T-cell (primary cell): ENCODE measurements at regions not wholly inside any gene's neighbourhood (a gene's known extent, or its start where the extent isn't known, plus 50 kb on each side); places are given as distances from the start of the nearest gene placed in this dataset.

Experiments
- ATAC-seq, 4 experiments: fragments of 200-7000 bp in 3 of 4; fragments of 150-1000 bp in 1 of 4; cut with Tn5 transposase; replicated peaks in 1 of 4; 1 replicate in 3 of 4; 2 replicates in 1 of 4; pipeline ENCODE4 v1.10.0; 2021; ENCODE audit warnings: moderate library complexity in 3 of 4, mild to moderate bottlenecking in 2 of 4, moderate number of reproducible peaks in 1 of 4
- CTCF ChIA-PET, 2 donors: fragments of 300-600 bp; sonication (Branson Sonifier 250); formaldehyde crosslinking; loops; one replicate each; lab custom pipeline; 2022; ENCODE audit warnings: antibody characterized with exemption in 2 of 2; lab: Charles Lee
- POLR2A ChIA-PET, 2 donors: fragments of 300-600 bp; sonication (Branson Sonifier 250); formaldehyde crosslinking; loops; one replicate each; lab custom pipeline; 2022; ENCODE audit warnings: antibody characterized with exemption in 2 of 2; lab: Charles Lee
- DNase-seq, 35 experiments: peaks; one replicate each; pipeline versions ENCODE4 v3.0.0 to v3.0.0-alpha.2; 2013 to 2023
- H3K27ac ChIP-seq: one replicate; pipeline ENCODE4 v1.5.1; 2013; ENCODE audit warnings: low read length
- H3K27me3 ChIP-seq, 2 experiments: replicated peaks in 1 of 2; 1 replicate in 1 of 2; 2 replicates in 1 of 2; pipeline versions ENCODE4 v1.6.1 to v1.7.0; 2013; ENCODE audit warnings: low read length in 1 of 2, mixed read lengths in 1 of 2; ENCODE audit not compliant: control insufficient read depth in 2 of 2, insufficient read depth in 2 of 2; ENCODE audit errors: extremely low read depth in 1 of 2
- H3K36me3 ChIP-seq, 2 donors: 1 replicate in 1 of 2; 2 replicates in 1 of 2; pipeline versions ENCODE4 v1.6.1 to v1.7.0; 2013; ENCODE audit warnings: low read length in 1 of 2; ENCODE audit not compliant: control insufficient read depth in 2 of 2, insufficient read depth in 1 of 2; ENCODE audit errors: extremely low read depth in 1 of 2
- H3K4me1 ChIP-seq, 2 experiments: 1 replicate in 1 of 2; 2 replicates in 1 of 2; pipeline versions ENCODE4 v1.6.1 to v1.7.0; 2013; ENCODE audit warnings: low read length in 2 of 2, mixed read lengths in 1 of 2; ENCODE audit not compliant: insufficient read depth in 2 of 2, control insufficient read depth in 1 of 2; ENCODE audit errors: extremely low read depth in 1 of 2
- H3K4me3 ChIP-seq, 2 donors: 1 replicate in 1 of 2; 2 replicates in 1 of 2; pipeline versions ENCODE4 v1.5.1 to v1.7.0; 2013; ENCODE audit warnings: mild to moderate bottlenecking in 2 of 2, low read length in 1 of 2, moderate library complexity in 1 of 2; ENCODE audit not compliant: control insufficient read depth in 1 of 2; ENCODE audit errors: extremely low read depth in 1 of 2
- H3K9me3 ChIP-seq: 2 replicates; pipeline ENCODE4 v1.7.0; 2013
- H3K27ac Mint-ChIP-seq, 2 donors: one replicate each; pipeline ENCODE4 v1.8.0; 2020 to 2021; ENCODE audit warnings: mild to moderate bottlenecking in 2 of 2, mixed read lengths in 2 of 2
- H3K27me3 Mint-ChIP-seq, 2 donors: one replicate each; pipeline ENCODE4 v1.8.0; 2021 to 2022; ENCODE audit warnings: mixed read lengths in 2 of 2
- H3K36me3 Mint-ChIP-seq: one replicate; pipeline ENCODE4 v1.8.0; 2021; ENCODE audit warnings: mixed read lengths
- H3K4me1 Mint-ChIP-seq, 3 donors: one replicate each; pipeline ENCODE4 v1.8.0; 2020 to 2022; ENCODE audit warnings: mixed read lengths in 3 of 3, mild to moderate bottlenecking in 1 of 3
- H3K4me3 Mint-ChIP-seq, 3 donors: one replicate each; pipeline ENCODE4 v1.8.0; 2020 to 2022; ENCODE audit warnings: mild to moderate bottlenecking in 3 of 3, mixed read lengths in 3 of 3, moderate library complexity in 3 of 3
- H3K9me3 Mint-ChIP-seq, 3 donors: one replicate each; pipeline ENCODE4 v1.8.0; 2020 to 2022; ENCODE audit warnings: mixed read lengths in 3 of 3
- WGBS: methylation state at CpG from one replicate; pipeline ENCODE4 v1.1.5; 2013; ENCODE audit warnings: missing lambda C conversion rate; ENCODE audit not compliant: insufficient coverage; 5-methylcytosine and 5-hydroxymethylcytosine counted together

DNA sequence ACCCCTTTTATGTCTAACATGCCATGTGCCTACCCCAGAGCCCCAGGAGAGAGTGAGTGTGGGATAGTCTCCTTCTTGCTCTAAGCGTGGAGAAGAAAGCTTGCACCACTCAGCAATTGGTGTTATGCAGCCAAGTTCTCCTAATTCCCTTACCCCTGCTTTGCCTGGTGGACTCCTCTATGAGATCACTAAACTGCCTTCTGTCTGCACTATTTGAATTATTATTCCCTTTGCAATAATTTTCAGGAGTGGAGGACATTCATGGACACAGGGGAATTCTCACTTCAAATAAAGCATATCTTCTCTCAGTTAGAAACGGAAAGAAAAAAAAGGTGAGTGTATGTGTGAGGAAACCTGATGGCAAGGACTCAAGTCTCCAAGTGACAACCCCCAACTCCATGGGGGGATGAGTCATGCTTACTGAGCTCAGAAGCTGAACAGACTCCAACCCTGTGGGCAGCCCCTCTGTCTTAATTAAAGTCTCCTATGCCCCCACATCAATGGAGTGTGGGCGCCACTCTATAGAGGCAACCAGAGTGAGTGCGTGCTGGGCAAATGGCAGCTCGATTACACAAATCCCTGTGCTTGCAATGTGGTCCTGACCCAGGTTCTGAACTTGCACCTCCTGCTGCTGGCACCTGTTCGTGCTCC, 381.9 kb downstream of the RAB28 start:
- Histone ChIP-seq H3K4me3 (no peak overlapping the region), H3K9me3 (no peaks in the 10 kb centered on the region), H3K27ac (no peak overlapping the region), H3K4me1 (no peaks in the 10 kb centered on the region), H3K36me3 (no peaks in the 10 kb centered on the region), H3K27me3 (no peaks in the 10 kb centered on the region)
- 76% methylated on average over 4 of the region's 6 CpGs for WGBS
- Mint-ChIP-seq H3K27me3 (no peaks in the 10 kb centered on the region), H3K4me1 (no peaks in the 10 kb centered on the region), H3K27ac (no peak overlapping the region), H3K9me3 (peaks cover 0 to under 1% (median 0%) of the 10 kb centered on the region in 3 donors), H3K4me3 (no peak overlapping the region), H3K36me3 (peaks cover 3% of the 10 kb centered on the region)
- ChIA-PET CTCF (no interaction called here), POLR2A (no interaction called here)
- ATAC-seq (no peak), DNase-seq (no peak)

GRCh38 chr4:13097971-13098370, 386.2 kb downstream of the RAB28 start:
- ChIA-PET CTCF (no interaction called here), POLR2A (no interaction called here)
- Mint-ChIP-seq H3K27me3 (no peaks in the 10 kb centered on the region), H3K4me1 (no peaks in the 10 kb centered on the region), H3K36me3 (no peaks in the 10 kb centered on the region), H3K9me3 (peaks cover 0 to 2% (median 0%) of the 10 kb centered on the region in 3 donors), H3K27ac (no peak overlapping the region), H3K4me3 (no peak overlapping the region)
- ATAC-seq (no peak), DNase-seq (no peak)
- Histone ChIP-seq H3K9me3 (no peaks in the 10 kb centered on the region), H3K36me3 (no peaks in the 10 kb centered on the region), H3K27ac (no peak overlapping the region), H3K4me1 (no peaks in the 10 kb centered on the region), H3K4me3 (no peak overlapping the region), H3K27me3 (no peaks in the 10 kb centered on the region)
- 81% methylated on average over 3 of the region's 3 CpGs for WGBS

- Histone ChIP-seq H3K9me3 (no peaks in the 10 kb centered on the region), H3K4me3 (no peak overlapping the region), H3K4me1 (no peaks in the 10 kb centered on the region), H3K36me3 (no peaks in the 10 kb centered on the region), H3K27ac (no peak overlapping the region), H3K27me3 (no peaks in the 10 kb centered on the region)
- ATAC-seq (no peak), DNase-seq (no peak)
- 29% methylated on average over 1 of the region's 1 CpG for WGBS
- Mint-ChIP-seq H3K4me3 (no peak overlapping the region), H3K27me3 (no peaks in the 10 kb centered on the region), H3K36me3 (no peaks in the 10 kb centered on the region), H3K9me3 (peaks cover 0 to 2% (median 0%) of the 10 kb centered on the region in 3 donors), H3K27ac (no peak overlapping the region), H3K4me1 (no peaks in the 10 kb centered on the region)
- POLR2A ChIA-PET: no interaction called here
- CTCF ChIA-PET: no interaction called here
These were observed 388.4 kb downstream of the RAB28 start for GRCh38 chr4:13095722-13096121.

DNA sequence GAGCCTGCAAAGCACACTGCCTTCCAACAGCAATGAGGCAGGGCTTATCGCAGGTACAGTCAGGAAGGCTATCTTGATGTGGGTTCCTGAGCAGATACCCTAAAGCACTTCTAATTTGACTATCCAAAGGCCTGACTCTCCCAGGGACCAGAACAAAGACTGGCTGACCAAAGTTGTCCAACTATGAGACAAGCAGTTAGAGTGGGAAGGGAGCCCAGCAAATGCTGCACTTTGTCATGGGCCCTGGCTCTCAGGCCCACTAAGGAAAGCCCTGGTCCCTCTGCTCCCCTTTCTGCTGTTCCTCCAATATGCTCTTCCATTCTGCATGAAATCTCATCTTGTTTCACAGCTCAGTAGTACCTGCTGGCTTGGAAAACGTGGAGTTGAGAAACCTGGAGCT, 391.0 kb downstream of the RAB28 start:
- no peak for DNase-seq
- H3K36me3 ChIP-seq: no peaks in the 10 kb centered on the region
- no peak overlapping the region for H3K4me3 Mint-ChIP-seq
- H3K36me3 Mint-ChIP-seq: no peaks in the 10 kb centered on the region
- H3K4me1 Mint-ChIP-seq: no peaks in the 10 kb centered on the region
- H3K27me3 Mint-ChIP-seq: no peaks in the 10 kb centered on the region
- H3K27ac ChIP-seq: no peak overlapping the region
- H3K9me3 ChIP-seq: no peaks in the 10 kb centered on the region
- H3K27ac Mint-ChIP-seq: no peak overlapping the region
- H3K4me1 ChIP-seq: no peaks in the 10 kb centered on the region
- POLR2A ChIA-PET: no interaction called here
- WGBS: 25% methylated on average over 1 of the region's 2 CpGs
- H3K4me3 ChIP-seq: no peak overlapping the region
- peaks cover 0 to 2% (median 0%) of the 10 kb centered on the region in 3 donors for H3K9me3 Mint-ChIP-seq
- no peak for ATAC-seq
- H3K27me3 ChIP-seq: no peaks in the 10 kb centered on the region
- CTCF ChIA-PET: no interaction called here

DNA sequence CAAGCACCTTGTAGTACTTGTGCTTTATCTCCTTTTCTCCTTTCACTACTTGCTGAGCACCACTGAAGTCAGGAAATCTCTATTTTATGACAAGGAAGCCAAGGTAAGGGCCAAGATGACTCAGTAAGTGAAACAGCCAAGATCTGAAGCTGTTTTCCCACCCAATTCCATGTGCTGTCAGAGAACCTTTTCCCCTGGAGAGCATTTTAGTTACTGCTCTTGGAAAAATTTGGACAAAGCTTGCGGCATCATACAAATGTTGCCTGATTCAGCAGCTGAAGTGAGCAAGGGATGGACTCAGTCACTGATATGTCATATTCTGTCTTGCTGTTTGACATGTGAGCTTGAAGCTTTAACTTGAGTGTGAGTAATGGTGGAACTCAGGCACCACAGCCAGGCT, 391.4 kb downstream of the RAB28 start:
- H3K36me3 Mint-ChIP-seq: no peaks in the 10 kb centered on the region
- no peaks in the 10 kb centered on the region for H3K27me3 Mint-ChIP-seq
- POLR2A ChIA-PET: no interaction called here
- no peaks in the 10 kb centered on the region for H3K4me1 Mint-ChIP-seq
- no peak for DNase-seq
- WGBS: 100% methylated on average over 1 of the region's 1 CpG
- CTCF ChIA-PET: no interaction called here
- H3K4me3 ChIP-seq: no peak overlapping the region
- H3K9me3 Mint-ChIP-seq: peaks cover 0 to 2% (median 0%) of the 10 kb centered on the region in 3 donors
- H3K9me3 ChIP-seq: no peaks in the 10 kb centered on the region
- H3K27ac ChIP-seq: no peak overlapping the region
- no peaks in the 10 kb centered on the region for H3K36me3 ChIP-seq
- no peak overlapping the region for H3K4me3 Mint-ChIP-seq
- no peaks in the 10 kb centered on the region for H3K4me1 ChIP-seq
- no peaks in the 10 kb centered on the region for H3K27me3 ChIP-seq
- ATAC-seq: no peak
- no peak overlapping the region for H3K27ac Mint-ChIP-seq

GRCh38 chr4:13089659-13089998, 394.5 kb downstream of the RAB28 start:
- ATAC-seq: no peak
- no peak for DNase-seq
- CTCF ChIA-PET: no interaction called here
- no peaks in the 10 kb centered on the region for H3K36me3 ChIP-seq
- POLR2A ChIA-PET: no interaction called here
- Mint-ChIP-seq H3K4me3 (no peak overlapping the region), H3K9me3 (peaks cover under 1 to 4% (median 3%) of the 10 kb centered on the region in 3 donors), H3K27ac (no peak overlapping the region), H3K4me1 (no peaks in the 10 kb centered on the region), H3K36me3 (no peaks in the 10 kb centered on the region), H3K27me3 (no peaks in the 10 kb centered on the region)
- no peaks in the 10 kb centered on the region for H3K9me3 ChIP-seq
- H3K27ac ChIP-seq: no peak overlapping the region
- H3K4me1 ChIP-seq: no peaks in the 10 kb centered on the region
- no peaks in the 10 kb centered on the region for H3K27me3 ChIP-seq
- H3K4me3 ChIP-seq: no peak overlapping the region
